Hepatic stellate cell (primary cell): ENCODE measurements at regions not wholly inside any gene's neighbourhood (a gene's known extent, or its start where the extent isn't known, plus 50 kb on each side); places are given as distances from the start of the nearest gene placed in this dataset.
"Not testable (repeated sequence)": the region's sequence is repeated elsewhere in the genome, so short reads cannot be mapped to it uniquely, and the experiment has no call there.

Source experiments
- DNase-seq: peaks from one replicate; pipeline ENCODE4 v3.0.0; 2011; ENCODE audit warnings: low spot score

DNA sequence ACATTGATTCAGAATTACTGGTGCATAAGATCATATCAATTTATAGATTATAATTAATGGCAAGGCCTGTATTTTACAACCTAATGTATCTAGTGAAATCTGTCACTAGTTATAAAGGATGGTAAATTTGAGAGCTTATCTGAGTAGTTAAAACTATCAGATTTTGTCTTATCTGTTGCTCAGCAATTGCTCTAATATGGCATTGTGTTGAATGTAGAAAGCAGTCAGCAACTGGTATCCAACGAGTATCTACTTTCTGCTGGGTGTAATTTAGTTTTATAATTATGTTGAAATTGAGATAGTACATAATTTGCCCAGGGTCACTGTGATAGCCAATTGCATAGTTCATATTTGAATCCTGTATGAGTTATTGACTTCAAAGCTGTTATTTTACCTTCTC, 1005.7 kb downstream of the CDH11 start:
- DNase-seq = no peak

DNA sequence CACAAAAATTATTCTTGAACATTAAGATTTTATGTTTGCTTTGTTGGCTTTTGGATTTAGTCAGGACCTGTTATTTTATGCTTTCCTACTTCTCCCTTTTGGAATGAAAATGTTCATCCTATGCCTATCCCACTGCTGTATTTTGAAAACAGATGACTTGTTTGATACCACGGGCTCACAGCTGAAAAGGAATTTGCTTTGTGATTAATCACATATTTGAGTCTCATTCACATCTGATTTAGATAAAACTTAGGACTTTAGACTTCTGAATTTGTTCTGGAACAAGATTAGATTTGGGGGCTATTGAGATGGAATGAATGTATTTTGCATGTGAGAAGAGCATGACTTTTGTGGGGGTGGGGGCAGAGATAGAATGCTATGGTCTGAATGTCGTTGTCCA, 1012.6 kb downstream of the CDH11 start:
- no peak for DNase-seq

DNA sequence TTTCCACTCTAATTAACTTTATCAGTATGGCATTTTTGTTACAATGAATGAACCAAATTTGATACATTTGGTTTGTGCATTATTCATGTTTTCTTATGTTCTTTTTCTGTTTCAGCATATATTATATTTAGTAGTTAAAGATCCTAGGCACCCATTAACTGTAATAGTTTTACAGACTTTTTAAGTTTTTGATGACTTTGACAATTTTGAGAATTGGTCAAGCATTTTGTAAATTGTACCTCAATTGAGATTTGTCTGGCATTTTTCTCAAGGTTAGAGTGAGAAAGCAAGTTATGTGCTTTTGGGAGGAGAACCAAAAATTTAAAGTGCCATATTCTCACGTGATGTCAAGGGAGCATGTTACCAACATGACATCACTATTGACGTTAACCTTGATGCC, 1019.2 kb downstream of the CDH11 start:
- DNase-seq = no peak

DNA sequence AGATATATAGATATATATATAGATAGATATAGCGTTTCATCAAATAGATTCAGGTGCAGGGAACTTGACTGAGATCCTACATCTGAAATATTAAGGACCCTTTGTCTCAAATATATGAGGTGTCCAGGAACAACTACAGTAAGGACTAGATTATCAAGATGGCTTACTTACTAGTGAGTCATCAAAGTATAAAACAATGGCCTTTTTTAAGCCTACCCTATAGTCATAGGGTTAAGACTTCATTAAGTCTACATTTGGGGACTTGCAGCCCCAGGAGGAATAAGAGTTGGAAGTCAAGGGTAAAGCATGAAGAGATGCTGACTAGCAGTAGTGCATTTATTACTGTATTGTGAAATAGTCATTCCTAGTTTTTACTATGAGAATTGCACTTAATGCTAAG, 1023.4 kb downstream of the CDH11 start:
- no peak for DNase-seq

DNA sequence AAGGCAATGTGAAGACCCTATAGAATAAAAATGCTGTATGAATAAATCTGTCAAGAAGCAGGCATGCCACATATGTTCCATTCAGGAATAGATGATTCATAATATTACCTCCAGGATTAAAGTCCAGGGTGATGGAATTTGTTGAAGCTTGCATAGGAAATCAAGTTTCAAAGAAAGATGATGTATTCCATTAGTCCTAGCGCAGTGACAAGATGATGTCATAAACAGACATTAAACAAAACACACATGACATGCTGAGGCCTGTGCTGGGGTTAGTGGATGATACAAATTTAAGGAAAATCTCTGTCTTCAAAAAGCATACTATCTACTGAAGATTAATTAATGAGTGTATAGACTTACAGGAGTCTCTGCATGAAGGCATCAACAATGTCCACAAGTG, 1025.2 kb downstream of the CDH11 start:
- no peak for DNase-seq

DNA sequence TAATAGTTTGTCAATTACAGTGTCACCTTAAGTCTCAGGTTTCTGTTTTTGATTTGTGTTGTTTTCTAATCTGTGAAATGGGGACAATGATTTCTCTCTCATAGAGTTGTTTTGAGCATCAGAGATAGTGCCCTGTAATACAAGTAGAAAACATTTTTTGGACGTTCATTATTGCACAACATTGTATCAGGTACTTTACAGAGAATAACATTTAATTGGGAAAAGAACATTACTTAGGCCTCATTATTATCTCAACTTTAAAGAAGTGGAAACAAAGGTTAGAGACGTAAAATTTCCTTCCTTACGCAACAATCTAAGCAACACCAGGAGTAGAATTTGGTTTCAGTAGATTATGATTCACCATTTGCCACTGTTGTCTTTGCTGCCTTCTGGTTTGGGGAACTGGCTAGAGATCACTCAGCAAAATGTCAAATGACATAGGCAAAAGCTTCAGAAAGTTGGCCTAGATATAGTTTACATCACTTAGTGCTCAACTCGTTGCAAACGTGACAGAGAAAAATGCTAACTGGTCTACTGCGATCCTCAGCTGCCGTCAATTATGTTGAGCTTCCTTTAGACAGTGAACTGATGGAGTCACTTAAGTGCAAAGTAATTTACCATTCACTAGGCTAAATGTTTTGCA, 1026.8 kb downstream of the CDH11 start:
- DNase-seq = no peak

DNA sequence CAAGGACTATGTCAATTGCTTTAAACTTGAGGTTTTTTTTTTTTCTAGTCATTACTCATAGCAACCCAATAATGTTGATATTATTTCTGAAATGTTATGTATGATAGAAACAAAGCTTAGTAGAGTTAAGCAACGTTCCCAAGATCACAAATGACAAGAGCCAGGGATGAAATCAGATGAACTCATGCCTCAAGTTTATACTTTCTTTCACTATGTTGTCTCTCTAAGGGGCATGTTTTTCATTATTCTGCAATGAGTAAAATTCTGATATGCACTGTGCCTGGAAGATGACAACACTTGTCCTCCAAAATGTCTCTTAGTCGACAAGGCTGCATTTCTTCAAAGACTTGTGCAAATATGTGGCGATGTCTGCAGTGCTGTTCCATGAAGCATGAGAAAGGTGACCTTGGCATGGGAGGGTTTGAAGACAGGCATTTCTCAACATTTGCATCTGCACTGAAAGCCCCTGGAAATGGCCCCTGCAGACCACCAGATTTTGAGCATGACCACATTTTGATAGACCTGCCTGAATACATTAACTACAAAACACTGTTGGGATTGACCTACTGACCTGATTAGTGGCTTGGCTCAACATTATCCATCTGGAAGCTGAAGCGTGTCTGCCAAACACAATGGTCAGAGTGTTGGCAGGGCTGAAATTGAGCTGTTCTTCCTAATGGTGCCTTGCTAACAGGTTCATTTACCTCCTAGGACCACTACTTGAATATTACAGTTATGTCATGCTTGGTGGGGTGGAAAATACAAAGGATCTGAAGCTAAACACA, 1027.5 kb downstream of the CDH11 start:
- DNase-seq = peak; percentile 14

DNA sequence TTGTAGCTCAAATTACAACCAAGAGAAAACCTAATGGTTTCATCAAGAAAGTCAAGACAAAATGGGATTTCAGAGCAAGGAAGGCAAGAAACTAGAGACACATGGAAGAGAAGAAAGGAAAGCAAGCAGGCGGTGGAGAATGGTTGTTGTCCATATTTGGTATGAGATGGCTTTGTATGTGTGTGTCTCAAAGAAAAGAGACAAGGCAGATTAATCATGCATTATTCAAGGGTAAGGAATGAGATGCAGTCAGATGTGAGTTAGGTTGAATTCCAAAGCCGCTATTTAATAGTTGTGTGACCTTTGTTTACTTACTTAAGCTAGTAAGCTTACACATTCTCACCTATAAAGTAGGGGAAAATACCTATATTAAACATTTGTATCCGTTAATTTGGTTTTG, 1029.6 kb downstream of the CDH11 start:
- peak; percentile 36 for DNase-seq

DNA sequence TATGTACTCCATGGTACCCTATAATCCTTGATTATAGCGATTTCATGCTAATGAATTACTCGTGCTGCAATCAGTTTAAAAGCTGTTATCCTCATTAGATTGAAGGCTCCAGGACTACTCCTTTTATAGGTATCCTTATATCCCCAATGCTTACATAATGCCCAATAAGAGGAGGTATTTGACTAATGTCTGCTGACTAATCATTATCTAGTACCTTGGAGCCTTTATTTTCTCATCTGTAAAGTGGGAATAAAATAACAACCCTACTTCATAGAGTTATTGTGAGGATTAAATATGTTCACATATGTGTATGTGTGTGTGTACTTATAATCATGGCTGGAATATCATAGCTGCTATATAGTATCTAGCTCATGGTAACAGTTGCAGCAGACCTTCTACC, 1031.5 kb downstream of the CDH11 start:
- DNase-seq = no peak

DNA sequence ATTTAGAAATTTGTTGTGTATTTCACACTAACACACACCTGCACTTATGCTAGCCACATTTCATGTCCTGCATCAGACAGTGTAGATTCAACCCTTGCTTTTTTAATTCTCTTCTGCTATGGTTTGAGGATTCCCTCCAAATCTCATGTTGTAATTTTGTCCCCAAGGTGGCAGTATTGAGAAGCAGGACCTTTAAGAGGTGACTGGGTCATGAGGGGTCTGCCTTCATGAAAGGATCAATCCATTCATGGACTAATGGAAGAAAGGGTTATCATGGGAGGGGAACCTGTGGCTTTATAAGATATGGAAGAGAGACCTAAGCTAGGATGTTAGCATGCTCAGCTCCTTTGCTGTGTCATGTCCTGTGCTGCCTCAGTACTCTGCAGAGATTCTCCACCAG, 1032.2 kb downstream of the CDH11 start:
- no peak for DNase-seq

DNA sequence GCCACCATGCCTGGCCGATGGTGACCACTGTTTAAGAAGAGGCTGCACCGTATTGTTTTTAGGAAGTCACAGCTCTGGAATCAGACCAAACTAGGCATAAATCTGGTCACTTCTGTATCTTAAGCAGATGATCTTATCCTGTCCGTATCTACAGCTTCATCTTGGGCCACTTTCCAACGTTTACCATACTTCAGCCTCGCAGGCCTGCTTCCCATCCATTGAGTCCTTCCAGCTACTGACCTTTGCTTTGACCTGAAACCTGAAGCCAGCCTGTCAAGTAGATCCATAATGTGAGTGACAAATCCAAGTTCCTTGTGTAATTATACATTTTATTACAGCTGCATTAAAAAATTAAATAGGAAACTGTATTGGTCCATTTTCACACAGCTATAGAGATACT, 1033.0 kb downstream of the CDH11 start:
- DNase-seq = no peak

DNA sequence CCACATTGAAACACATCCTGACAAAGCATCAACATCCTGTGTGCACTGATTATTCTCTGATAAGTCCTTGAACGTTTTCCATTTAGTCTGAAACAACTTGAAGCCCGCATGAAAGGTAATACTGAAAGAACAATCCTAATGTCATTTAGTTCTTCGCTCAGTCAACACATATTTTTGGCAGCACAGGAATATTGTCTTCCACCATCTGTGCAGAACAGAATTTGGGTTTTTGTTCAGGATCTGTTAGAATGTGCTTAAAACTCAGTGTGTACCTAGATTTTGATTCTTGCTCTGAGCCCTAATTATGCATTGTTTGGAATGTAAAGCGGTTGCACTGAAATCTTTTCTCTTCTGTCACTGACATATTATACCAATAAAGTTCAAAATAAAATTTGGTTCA, 1036.6 kb downstream of the CDH11 start:
- no peak for DNase-seq

DNA sequence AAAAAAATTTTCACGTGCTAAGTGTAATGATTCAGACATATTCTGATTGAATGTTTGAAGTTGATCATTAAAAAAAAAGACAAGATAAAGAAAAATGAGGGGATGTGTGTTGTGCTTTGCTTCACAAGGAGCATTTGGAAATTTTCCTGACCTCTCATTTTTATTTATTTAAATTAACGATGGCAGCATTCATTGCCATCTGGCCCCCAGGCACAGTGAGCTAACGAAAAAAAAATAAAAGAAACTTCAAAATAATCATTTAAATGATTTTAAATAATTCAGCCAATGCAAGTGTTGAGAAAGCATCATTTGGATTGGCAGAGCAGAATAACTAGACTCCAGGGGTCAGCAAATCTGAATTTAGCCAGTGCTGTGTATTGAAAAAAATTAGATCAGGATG, 1037.2 kb downstream of the CDH11 start:
- DNase-seq = no peak

DNA sequence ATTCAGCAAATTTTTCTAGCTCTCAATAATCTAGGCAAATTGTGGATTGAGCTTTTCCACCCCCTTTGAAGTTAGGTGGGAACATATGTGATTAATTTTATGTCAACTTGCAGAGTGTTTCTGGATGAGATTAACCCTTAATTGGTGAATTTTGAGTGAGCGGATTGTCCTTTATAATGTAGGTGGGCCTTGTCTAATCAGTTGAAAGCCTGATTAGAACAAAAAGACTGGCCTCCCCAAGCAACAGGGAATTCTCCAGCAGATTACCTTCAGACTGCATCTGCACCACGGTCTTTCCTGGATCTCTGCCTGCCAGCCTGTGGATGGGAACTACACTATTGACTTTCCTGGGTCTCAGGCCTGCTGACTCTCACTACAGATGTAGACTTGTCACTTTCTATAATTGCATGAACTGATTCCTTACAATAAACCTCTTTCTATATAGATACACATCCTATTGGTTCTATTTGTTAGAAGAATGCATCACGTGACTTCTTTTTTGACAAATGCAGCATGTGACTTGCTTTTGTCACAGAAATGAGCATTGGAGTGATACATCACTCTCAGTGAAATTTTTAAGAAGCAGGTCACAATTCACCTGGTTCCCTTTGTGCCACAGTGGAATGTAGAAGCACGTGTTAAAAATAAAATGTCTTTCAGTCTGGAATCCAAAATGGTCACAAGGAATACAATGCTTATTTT, 1038.3 kb downstream of the CDH11 start:
- no peak for DNase-seq

DNA sequence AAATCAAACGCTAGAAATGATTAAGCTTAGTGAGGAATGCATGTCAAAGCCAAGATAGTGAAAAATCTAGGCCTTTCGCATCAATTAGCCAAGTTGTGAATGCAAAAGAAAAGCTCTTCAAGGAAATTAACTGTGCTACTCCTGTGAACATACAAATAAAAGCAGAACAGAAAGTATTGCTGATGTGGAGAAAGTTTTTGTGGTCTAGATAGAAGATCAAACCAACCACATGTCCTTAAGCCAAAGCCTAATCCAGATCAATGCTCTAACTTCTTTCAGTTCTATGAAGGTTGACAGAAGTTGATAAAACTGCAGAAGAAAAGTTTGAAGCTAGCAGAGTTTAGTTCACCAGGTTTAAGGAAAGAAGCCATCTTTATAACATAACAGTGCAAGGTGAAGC, 1044.6 kb downstream of the CDH11 start:
- DNase-seq = no peak

DNA sequence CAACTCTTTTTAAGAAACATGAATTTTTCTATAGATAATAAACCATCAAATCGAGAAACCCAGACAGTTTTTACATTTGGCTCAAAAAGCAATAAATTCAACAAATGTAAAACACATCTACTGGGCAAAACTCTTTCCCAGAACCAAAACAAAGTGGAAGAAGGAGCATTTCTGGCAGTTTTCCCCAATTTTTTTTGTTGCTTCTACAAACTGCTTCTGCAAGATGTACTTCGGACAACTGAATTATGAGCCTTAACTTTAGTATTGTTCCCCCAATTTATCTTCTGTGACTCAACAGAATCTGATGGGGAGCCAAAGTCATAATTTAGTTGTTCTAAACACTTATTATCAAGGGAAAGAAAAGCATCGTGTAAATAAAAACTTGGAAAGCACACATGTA, 1047.2 kb downstream of the CDH11 start:
- DNase-seq = no peak

DNA sequence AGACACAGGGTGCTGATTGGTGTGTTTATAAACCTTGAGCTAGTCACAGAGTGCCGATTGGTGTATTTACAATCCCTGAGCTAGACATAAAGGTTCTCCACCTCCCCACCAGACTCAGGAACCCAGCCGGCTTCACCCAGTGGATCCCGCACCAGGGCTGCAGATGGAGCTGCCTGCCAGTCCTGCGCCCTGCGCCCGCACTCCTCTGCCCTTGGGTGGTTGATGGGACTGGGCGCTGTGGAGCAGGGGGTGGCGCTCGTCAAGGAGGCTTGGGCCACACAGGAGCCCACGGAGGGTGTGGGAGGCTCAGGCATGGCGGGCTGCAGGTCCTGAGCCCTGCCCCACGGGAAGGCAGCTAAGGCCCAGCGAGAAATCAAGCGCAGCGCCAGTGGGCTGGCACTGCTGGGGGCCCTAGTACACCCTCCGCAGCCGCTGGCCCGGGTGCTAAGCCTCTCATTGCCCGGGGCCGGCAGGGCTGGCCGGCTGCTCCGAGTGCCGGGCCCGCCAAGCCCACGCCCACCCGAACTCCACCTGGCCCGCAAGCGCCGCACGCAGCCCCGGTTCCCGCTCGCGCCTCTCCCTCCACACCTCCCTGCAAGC, 1049.6 kb downstream of the CDH11 start:
- not testable (repeated sequence) for DNase-seq

DNA sequence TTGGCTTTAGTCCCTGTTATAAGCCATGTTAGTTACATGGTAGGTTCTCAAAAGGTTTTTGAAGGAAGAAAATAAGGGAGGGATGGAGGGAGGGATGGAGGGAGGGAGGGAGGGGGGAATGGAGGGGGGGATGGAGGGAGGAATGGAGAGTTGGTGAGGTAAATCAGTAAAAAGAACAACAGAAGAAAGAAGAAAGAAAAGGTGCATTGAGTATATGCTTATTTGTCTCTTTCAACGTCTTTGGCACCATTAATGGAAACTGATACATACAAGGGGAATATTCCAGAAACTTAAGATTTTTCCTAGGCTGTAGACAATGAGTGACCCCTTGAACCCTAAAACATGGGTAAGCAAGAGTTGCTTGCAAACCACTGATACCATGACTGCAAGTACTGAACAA, 1056.3 kb downstream of the CDH11 start:
- no peak for DNase-seq

DNA sequence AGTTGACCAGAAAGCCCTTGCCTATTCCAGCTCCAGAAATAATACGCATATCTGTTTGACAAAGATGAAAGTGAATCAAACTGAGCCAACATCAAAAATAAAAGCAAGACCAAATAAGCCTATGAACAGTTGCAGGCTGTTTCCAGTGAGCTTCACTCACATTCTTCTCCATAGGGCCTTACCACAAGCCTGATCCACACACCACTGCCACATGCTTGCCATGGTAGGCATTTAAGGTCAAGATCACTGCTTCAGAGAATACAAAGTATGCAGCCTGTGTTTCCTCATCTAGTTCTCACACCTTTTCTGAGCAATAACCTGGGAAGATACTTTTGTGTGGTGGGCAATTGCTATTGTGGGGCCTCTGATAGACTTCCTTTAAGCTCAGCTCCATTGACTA, 1060.2 kb downstream of the CDH11 start:
- DNase-seq = no peak

DNA sequence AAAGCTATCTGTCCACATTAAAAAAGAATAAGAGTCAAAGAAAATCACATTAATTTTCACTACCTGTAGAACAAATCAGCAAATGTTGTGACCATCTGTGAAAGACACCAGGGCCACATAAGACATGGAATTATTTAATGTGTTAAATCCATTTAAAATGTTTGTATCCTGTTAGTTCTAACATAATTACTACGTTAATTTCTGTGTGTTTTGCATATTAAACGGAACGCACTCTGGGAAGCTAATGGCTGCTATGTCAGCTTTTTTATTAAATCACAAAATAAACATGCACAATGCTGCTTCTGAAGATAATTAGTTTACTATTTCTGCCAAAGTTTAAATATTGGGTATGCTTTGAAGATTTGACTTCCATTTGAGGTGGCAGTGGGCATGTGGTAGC, 1061.2 kb downstream of the CDH11 start:
- no peak for DNase-seq

DNA sequence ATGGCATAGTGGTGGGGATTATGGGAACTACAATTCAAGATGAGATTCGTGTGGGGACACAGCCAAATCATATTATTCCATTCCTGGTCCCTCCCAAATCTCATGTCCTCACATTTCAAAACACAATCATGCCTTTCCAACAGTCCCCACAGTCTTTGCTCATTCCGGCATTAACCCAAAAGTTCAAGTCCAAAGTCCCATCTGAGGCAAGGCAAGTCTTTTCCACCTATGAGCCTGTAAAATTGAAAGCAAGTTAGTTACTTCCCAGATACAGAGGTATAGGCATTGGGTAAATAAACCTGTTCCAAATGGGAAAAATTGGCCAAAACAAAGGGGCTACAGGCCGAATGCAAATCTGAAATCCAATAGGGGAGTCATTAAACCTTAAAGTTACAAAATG, 1063.2 kb downstream of the CDH11 start:
- no peak for DNase-seq

DNA sequence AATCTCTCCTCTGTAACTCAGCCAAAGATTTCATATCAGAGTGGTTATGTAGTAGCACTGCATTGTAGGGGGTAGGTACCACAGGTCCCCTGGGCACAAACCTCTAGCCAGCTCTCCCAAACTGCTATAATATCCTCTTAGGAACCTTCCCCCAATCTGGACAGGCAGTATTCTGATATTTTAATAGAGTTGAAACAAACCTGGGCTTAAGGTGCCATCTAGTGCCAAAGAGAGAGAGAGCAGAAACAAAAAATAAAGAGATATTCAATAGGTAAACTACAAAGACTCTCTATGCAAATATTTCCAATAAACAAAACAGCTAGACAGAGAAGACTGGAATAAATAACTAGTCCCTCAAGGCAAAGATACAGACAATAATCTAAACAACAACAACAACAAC, 1070.0 kb downstream of the CDH11 start:
- DNase-seq = no peak

DNA sequence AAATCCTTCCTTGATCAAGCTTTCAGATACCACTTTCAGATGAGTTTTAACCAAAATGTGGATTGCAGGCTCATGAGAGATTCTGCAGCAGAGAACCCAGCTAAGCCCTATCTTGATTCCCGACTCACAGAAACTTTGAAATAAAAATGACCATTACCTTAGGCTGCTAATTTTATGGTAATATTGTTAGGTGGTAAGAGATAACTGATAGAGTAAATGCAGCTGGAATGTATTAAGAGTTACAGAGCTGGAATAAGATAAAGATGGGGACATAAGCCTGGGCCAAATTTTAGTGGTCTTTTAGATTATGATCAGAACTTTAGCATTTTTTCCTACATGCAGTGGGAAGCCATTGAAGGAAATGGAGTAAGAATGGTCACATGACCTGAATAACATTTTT, 1074.0 kb downstream of the CDH11 start:
- DNase-seq = no peak
